Left ventricle myocardium superior (tissue), 1 donor: ENCODE measurements at regions not wholly inside any gene's neighbourhood (a gene's known extent, or its start where the extent isn't known, plus 50 kb on each side); places are given as distances from the start of the nearest gene placed in this dataset.

Experiments
- ATAC-seq: fragments of 200-7000 bp; cut with Tn5 transposase; one replicate; pipeline ENCODE4 v1.9.1; 2020; ENCODE audit warnings: mild to moderate bottlenecking, moderate library complexity
- DNase-seq: peaks from one replicate; pipeline ENCODE4 v3.0.0-alpha.2; 2020
- intact Hi-C: fragments of 100-400 bp; cut with micrococcal nuclease; formaldehyde crosslinking; loops from one replicate; pipeline ENCODE4 v1.11.0; 2022
- donor health status: DM: no; HTN: yes; CAD: no; lungs with severe emphysema.

DNA sequence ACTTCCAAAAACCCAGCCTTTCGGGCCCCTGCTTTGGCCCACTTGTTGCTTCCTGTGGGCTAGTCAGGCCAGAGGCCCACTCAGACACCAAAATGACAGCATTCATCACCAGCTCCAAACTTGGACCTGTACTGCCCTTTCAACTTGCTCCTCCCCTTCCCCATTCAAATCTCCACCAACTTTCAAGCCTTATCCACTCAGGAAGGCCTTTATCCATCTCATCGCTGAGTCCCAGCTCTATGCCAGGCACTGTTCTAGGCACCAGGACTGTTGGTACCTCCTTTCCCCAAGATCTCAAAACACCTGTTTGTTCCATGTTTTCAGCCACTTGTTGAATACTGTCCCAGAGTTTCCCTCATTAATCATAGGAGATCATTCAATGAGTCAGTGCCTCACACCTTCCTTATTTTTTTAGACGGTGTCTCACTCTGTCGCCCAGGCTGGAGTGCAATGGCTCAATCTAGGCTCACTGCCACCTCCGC is 1011.4 kb downstream of the UQCRFS1 start:
- intact Hi-C loops = no loop called here
- ATAC-seq (no peak), DNase-seq (no peak)

DNA sequence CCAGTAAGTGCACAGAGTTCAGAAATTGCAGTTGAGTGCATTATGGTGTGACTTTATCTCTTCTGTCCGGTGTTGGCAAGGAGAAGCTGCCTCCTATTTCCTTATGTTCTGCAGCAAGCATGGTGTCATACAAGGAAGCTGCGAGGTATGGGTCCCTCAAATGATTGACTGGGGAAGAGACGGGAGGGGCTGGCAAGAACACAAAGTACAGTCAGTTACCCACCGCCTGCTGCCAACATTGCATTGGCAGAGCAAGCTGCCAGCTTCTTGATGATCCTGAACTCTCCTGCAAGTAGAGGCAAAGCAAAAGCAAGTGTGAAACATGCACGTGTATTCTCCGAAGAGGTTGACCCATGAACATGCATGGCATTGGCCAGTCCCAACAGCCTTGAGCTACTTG is 1013.6 kb downstream of the UQCRFS1 start:
- intact Hi-C loops = no loop called here
- DNase-seq (no peak), ATAC-seq (no peak)

- ATAC-seq = no peak
- intact Hi-C loops = no loop called here
- DNase-seq = no peak
These were observed 1016.0 kb downstream of the UQCRFS1 start for GRCh38 chr19:28196961-28197360.

- DNase-seq = no peak
- no peak for ATAC-seq
- intact Hi-C loops = no loop called here
These were observed 1016.9 kb downstream of the UQCRFS1 start for GRCh38 chr19:28196101-28196500.

DNA sequence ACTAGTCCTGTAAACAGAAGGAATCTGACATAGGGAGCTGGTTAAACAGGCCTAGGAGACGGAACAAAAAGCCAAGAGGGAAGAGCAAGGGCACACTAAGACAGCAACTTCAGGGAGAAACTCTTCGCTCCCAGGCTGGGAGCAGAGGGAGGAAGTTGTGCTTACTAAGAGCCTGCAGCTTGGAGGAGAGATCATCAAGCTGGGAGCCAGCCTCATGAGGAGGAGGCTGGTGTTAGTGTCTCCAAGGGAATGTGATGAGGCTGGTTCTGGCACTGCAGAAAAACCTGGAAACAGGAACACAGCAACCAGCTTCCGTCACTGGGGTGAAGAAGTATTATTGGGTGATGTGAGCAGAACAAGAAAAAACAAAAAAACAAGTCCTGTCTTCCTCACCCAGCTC is 1027.3 kb downstream of the UQCRFS1 start:
- DNase-seq = no peak
- intact Hi-C loops = no loop called here
- peak; percentile 25 for ATAC-seq

DNA sequence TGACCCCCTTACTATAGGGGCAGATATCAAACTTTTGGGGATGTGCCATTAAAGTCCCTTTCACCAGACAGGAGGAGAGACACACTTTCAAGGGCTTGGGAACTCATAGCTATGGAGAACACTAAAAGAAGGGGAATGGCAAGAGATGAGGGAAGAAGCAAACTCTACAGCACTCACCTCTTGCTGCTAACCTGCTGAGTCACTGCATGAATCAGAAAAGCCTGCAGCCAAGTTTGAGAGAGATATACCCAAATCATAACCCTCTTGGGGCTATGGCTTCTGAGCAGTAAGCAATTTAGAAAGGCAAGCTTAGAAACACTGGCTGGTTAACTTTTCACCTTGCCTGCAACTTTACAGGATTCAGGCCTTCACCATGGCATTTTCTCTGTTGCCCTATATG is 1028.0 kb downstream of the UQCRFS1 start:
- intact Hi-C loops = no loop called here
- no peak for ATAC-seq
- no peak for DNase-seq

DNA sequence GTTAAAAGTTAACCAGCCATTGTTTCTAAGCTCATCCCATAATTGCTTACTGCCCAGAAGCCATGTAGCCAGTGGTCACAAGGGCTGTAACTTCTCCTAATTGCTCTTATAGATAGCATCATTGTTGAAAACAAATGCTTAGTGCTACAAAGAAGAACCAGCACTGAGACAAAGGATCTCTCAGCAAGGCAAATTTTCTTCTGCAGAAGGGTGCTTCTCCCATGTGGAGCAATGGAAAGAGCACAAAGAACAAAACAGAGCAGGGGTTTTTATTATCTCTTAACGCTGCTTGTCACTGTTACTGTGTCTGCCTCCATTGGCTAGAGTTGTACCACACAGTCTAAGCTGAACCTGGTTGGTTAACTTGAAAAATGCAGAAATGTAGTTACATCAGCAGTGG is 1036.8 kb downstream of the UQCRFS1 start:
- no peak for DNase-seq
- no peak for ATAC-seq
- intact Hi-C loops = no loop called here

DNA sequence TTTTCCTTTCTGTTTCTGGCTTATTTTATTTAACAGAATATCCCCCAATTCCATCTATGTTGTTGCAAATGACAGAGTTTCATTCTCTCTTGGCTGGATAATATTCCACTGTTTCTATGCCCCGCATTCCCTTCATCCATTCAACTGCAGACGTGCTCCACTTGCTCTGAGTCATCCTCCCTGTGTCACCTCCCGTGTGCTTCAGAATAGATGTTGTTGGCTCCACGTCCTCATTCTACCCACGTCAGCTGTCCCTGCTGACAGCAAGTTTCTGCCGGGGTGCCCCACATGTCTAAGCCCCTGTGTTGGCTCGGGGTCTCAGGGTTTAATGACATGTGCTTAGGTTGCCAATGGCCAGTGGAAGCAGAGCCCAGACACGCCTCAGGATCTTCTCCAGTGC is 1041.0 kb downstream of the UQCRFS1 start:
- no peak for DNase-seq
- intact Hi-C loops = no loop called here
- ATAC-seq = no peak

DNA sequence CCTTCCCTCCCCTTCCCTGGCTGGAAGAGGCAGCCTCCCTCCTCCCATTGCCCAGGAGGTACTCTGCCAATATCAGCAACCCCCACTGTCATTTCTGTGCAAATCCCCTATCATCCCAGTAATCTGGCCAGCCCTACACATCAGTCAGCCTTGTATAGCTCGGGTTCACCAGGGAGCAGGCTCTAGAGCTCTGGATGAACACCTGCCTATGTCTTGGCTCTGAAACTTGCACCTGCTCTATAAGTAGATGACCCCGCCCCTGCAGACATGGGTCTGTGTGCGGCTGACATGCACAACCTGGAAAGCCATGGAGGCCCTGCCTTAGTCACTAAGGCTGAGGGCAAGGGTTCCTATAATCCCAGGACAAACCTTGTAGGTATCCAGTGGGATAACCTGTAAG is 1042.9 kb downstream of the UQCRFS1 start:
- ATAC-seq (no peak), DNase-seq (no peak)
- intact Hi-C loops = no loop called here

DNA sequence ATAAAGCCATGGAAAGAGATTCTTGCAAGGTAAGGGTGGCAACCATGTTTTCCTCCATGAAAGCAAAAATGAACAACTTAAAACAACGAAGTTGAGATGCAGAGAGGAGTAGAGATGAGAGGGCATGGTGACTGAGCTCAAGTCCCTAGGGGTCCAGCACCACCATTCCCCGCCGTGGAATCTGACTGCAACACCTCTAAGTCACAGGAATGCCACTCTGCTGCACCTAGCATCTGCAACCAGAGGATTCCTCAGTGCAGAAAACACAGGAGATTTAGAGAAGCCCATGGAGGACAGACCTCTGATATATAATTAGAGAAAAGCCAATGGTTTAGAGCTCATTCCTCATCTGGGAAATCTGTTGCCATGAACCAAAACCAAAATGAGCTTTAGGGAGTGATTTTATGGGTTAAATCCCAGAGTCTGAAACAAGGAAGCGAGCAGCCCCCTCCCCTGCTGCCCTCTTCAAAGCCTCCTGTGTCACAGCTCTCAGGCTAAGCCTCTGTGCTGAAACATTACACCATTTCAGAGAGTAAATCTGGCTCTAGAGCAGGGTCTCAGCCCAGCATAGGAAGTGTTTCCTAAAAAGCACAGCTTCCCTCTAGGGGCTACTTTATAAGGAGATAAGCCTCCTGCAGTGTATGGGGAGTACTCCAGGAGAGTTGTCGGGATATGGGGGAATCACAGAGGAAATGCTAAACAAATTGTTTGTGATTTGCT is 1043.6 kb downstream of the UQCRFS1 start:
- DNase-seq (no peak), ATAC-seq (no peak)
- intact Hi-C loops = no loop called here

- no peak for ATAC-seq
- intact Hi-C loops = no loop called here
- no peak for DNase-seq
These were observed 1044.4 kb downstream of the UQCRFS1 start for GRCh38 chr19:28168557-28168956.

DNA sequence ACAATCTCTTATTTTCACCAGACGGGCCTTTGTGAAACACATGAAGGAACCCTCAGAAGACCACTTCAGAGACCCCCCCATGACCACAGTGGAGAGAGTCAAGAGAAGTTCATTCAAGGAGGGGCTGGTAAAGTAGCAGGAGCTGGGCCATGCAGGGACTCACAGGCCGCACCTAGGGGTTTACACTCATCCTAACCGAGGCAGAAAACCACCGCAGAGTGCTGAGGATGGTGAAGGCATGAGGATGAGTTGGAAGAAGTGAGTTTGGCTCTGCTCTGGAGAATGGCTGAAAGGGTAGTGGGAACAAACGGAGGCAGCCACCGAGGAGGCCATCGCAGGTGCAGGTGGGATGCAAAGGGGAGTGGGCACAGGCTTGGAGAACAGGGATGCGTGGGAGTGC is 1046.9 kb downstream of the UQCRFS1 start:
- intact Hi-C loops = no loop called here
- DNase-seq (no peak), ATAC-seq (no peak)

GRCh38 chr19:28164214-28164613 is 1048.7 kb downstream of the UQCRFS1 start:
- intact Hi-C loops = no loop called here
- no peak for ATAC-seq
- DNase-seq = no peak

DNA sequence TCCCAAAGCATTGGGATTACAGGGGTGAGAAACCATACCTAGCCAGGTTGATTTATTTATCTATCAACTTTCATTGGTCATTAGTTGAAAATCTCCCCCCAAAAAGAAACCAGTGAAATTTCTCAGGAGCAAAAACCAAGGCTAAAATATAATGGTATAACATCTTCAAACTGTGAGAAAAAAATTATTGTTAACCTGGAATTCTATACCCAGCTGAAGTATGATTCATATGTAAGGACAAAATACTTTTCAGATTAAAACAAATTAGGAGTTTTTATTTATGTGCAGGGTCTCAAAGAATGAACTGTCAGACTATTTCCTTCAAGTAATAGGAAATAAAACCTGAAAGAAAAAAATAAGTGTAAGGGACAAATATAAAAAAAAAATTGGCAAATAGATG is 1053.9 kb downstream of the UQCRFS1 start:
- DNase-seq = no peak
- intact Hi-C loops = no loop called here
- ATAC-seq = no peak

DNA sequence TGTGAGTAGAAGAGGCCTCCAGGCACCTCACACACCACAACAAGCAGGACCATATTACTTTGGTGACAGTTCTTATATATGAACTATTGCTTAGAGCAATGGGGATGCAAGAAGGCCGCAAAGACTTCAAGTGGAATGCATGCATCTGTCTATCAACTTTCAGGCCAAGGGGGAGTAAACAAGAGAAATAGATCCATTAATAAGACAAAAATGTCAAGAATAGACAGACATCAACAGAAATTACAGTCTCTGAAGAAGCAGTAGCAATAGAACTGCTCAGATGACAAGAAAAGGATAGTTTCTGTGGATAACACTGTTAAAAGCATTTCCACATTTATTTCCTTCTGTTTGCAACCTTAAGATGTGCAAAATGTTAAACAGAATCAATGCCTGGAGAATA is 1057.7 kb downstream of the UQCRFS1 start:
- DNase-seq (no peak), ATAC-seq (no peak)
- intact Hi-C loops = no loop called here

GRCh38 chr19:28154077-28154476 is 1058.9 kb downstream of the UQCRFS1 start:
- DNase-seq = no peak
- intact Hi-C loops = no loop called here
- no peak for ATAC-seq

DNA sequence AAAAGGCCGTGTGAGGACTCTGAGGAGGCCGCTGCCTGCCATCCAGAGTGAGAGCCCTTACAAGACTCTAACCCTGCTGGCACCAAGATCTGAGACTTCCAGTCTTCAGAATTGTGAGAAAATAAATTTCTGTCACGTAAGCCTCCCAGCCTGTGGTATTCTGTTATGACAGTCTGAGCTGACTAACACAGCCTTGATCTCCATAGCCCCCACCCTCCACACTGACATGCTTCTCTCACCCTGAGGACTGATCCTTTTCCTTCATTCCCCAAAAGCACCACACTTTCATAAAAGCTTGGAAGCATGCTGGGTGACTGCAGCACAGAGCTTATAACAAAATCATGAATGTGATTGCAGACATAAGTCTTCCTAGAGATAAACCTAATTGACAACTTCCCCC is 1059.8 kb downstream of the UQCRFS1 start:
- intact Hi-C loops = no loop called here
- ATAC-seq (no peak), DNase-seq (no peak)

- ATAC-seq = no peak
- DNase-seq = no peak
These were observed 1060.8 kb downstream of the UQCRFS1 start for GRCh38 chr19:28152195-28152594.

GRCh38 chr19:28150129-28150528 is 1062.8 kb downstream of the UQCRFS1 start:
- intact Hi-C loops = no loop called here
- DNase-seq = no peak
- ATAC-seq = no peak

More at GRCh38 chr19:28152195-28152594, 1060.8 kb downstream of the UQCRFS1 start:
- intact Hi-C loops = no loop called here

- DNase-seq (no peak), ATAC-seq (no peak)
- intact Hi-C loops = no loop called here
These were observed 1064.4 kb downstream of the UQCRFS1 start for GRCh38 chr19:28148554-28148953.

GRCh38 chr19:28142258-28142657 is 1070.7 kb downstream of the UQCRFS1 start:
- no peak for DNase-seq
- intact Hi-C loops = no loop called here
- ATAC-seq = no peak

GRCh38 chr19:28140201-28140600 is 1072.8 kb downstream of the UQCRFS1 start:
- DNase-seq = no peak
- no peak for ATAC-seq
- intact Hi-C loops = no loop called here
